ENCODE measurements at regions not wholly inside any gene's neighbourhood (a gene's known extent, or its start where the extent isn't known, plus 50 kb on each side); places are given as distances from the start of the nearest gene placed in this dataset.

DNA sequence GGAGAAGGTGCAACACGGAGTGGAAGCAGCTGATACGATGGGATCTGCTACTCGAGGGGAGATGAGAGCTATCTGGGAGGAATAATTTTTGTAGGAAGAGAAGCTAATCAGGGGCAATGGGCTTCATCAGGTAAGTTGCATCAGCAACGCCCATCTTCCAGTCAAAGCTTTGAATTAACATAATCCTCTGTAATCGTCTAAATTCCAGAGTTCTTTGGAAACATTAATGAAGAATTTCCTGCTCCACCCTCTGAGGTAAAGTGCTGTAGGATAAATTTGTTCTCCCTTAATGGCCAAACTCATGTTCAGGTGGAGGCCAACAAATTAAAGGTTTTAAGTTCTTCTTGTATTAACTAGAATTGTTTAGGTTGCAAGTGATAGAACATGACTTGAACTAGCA lies 94.0 kb upstream of the KAZN start:
- TF ChIP-seq CTCF (IDR thresholded peaks at IDR 0.05; ENCODE audit: insufficient read depth, low read length): no peak
- TF ChIP-seq SPI1 (IDR thresholded peaks at IDR 0.05; ENCODE audit: borderline replicate concordance, low read depth): no peak
- no peak for TF ChIP-seq GABPA (IDR thresholded peaks at IDR 0.05; ENCODE audit: low read depth)
- TF ChIP-seq, protein P1, sequence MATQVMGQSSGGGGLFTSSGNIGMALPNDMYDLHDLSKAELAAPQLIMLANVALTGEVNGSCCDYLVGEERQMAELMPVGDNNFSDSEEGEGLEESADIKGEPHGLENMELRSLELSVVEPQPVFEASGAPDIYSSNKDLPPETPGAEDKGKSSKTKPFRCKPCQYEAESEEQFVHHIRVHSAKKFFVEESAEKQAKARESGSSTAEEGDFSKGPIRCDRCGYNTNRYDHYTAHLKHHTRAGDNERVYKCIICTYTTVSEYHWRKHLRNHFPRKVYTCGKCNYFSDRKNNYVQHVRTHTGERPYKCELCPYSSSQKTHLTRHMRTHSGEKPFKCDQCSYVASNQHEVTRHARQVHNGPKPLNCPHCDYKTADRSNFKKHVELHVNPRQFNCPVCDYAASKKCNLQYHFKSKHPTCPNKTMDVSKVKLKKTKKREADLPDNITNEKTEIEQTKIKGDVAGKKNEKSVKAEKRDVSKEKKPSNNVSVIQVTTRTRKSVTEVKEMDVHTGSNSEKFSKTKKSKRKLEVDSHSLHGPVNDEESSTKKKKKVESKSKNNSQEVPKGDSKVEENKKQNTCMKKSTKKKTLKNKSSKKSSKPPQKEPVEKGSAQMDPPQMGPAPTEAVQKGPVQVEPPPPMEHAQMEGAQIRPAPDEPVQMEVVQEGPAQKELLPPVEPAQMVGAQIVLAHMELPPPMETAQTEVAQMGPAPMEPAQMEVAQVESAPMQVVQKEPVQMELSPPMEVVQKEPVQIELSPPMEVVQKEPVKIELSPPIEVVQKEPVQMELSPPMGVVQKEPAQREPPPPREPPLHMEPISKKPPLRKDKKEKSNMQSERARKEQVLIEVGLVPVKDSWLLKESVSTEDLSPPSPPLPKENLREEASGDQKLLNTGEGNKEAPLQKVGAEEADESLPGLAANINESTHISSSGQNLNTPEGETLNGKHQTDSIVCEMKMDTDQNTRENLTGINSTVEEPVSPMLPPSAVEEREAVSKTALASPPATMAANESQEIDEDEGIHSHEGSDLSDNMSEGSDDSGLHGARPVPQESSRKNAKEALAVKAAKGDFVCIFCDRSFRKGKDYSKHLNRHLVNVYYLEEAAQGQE (IDR thresholded peaks at IDR 0.05; ENCODE audit: insufficient replicate concordance, low read depth): no peak
- no peak for TF ChIP-seq POLR2AphosphoS5 (IDR thresholded peaks at IDR 0.05; ENCODE audit: low read depth)
